ENCODE measurements at regions not wholly inside any gene's neighbourhood (a gene's known extent, or its start where the extent isn't known, plus 50 kb on each side); places are given as distances from the start of the nearest gene placed in this dataset.
"Not testable (repeated sequence)": the region's sequence is repeated elsewhere in the genome, so short reads cannot be mapped to it uniquely, and the experiment has no call there.

- DNase-seq (ENCODE audit: low spot score) = not testable (repeated sequence)
Observed at GRCh38 chr4:12365869-12366268, 937.2 kb upstream of the HS3ST1 start.

GRCh38 chr4:12360391-12360790 lies 931.7 kb upstream of the HS3ST1 start:
- DNase-seq (ENCODE audit: low spot score) = no peak

GRCh38 chr4:12359420-12359819 lies 930.7 kb upstream of the HS3ST1 start:
- no peak for DNase-seq (ENCODE audit: low spot score)

GRCh38 chr4:12333083-12333482 lies 904.4 kb upstream of the HS3ST1 start:
- not testable (repeated sequence) for DNase-seq (ENCODE audit: low spot score)

GRCh38 chr4:12324965-12325364 lies 896.3 kb upstream of the HS3ST1 start:
- DNase-seq (ENCODE audit: low spot score) = no peak

GRCh38 chr4:12319765-12320164 lies 891.1 kb upstream of the HS3ST1 start:
- no peak for DNase-seq (ENCODE audit: low spot score)

- no peak for DNase-seq (ENCODE audit: low spot score)
Observed at GRCh38 chr4:12304905-12305304, 876.2 kb upstream of the HS3ST1 start.

- no peak for DNase-seq (ENCODE audit: low spot score)
Observed at GRCh38 chr4:12296366-12296765, 867.7 kb upstream of the HS3ST1 start.

GRCh38 chr4:12293906-12294525 lies 865.3 kb upstream of the HS3ST1 start:
- no peak for DNase-seq (ENCODE audit: low spot score)

GRCh38 chr4:12286351-12286750 lies 857.7 kb upstream of the HS3ST1 start:
- DNase-seq (ENCODE audit: low spot score) = no peak

GRCh38 chr4:12270546-12270945 lies 841.9 kb upstream of the HS3ST1 start:
- DNase-seq (ENCODE audit: low spot score) = no peak

GRCh38 chr4:12265554-12265953 lies 836.9 kb upstream of the HS3ST1 start:
- no peak for DNase-seq (ENCODE audit: low spot score)

- DNase-seq (ENCODE audit: low spot score) = no peak
Observed at GRCh38 chr4:12260453-12260852, 831.8 kb upstream of the HS3ST1 start.

GRCh38 chr4:12244973-12245372 lies 816.3 kb upstream of the HS3ST1 start:
- no peak for DNase-seq (ENCODE audit: low spot score)

- no peak for DNase-seq (ENCODE audit: low spot score)
Observed at GRCh38 chr4:12242354-12242753, 813.7 kb upstream of the HS3ST1 start.

GRCh38 chr4:12239897-12240636 lies 811.4 kb upstream of the HS3ST1 start:
- DNase-seq (ENCODE audit: low spot score) = no peak

GRCh38 chr4:12231098-12231497 lies 802.4 kb upstream of the HS3ST1 start:
- DNase-seq (ENCODE audit: low spot score) = no peak

GRCh38 chr4:12221031-12221430 lies 792.3 kb upstream of the HS3ST1 start:
- DNase-seq (ENCODE audit: low spot score) = no peak

- no peak for DNase-seq (ENCODE audit: low spot score)
Observed at GRCh38 chr4:12211636-12212035, 782.9 kb upstream of the HS3ST1 start.

GRCh38 chr4:12207396-12207795 lies 778.7 kb upstream of the HS3ST1 start:
- DNase-seq (ENCODE audit: low spot score) = no peak

- no peak for DNase-seq (ENCODE audit: low spot score)
Observed at GRCh38 chr4:12206091-12206490, 777.4 kb upstream of the HS3ST1 start.

- DNase-seq (ENCODE audit: low spot score) = no peak
Observed at GRCh38 chr4:12203945-12204344, 775.3 kb upstream of the HS3ST1 start.

GRCh38 chr4:12200226-12200625 lies 771.5 kb upstream of the HS3ST1 start:
- no peak for DNase-seq (ENCODE audit: low spot score)

GRCh38 chr4:12186526-12186925 lies 757.8 kb upstream of the HS3ST1 start:
- DNase-seq (ENCODE audit: low spot score) = no peak
